Natural killer cell (primary cell): ENCODE measurements at regions not wholly inside any gene's neighbourhood (a gene's known extent, or its start where the extent isn't known, plus 50 kb on each side); places are given as distances from the start of the nearest gene placed in this dataset.

ENCODE experiments used
- ATAC-seq, 3 donors: fragments of 150-1000 bp in 2 of 3; fragments of 200-7000 bp in 1 of 3; cut with Tn5 transposase; 1 replicate in 1 of 3; 2 replicates in 2 of 3; pipeline ENCODE4 v1.10.0; 2021; ENCODE audit warnings: mild to moderate bottlenecking in 2 of 3, moderate library complexity in 2 of 3
- DNase-seq, 2 donors: peaks; one replicate each; pipeline versions ENCODE4 v3.0.0 to v3.0.0-alpha.2; 2013 to 2021; ENCODE audit warnings: mixed read lengths in 1 of 2
- H3K27ac ChIP-seq: one replicate; pipeline ENCODE4 v1.5.1; 2013; ENCODE audit warnings: mild to moderate bottlenecking, low read length
- H3K27me3 ChIP-seq: one replicate; pipeline ENCODE4 v1.6.1; 2013; ENCODE audit warnings: low read length; ENCODE audit not compliant: control insufficient read depth, insufficient read depth
- H3K36me3 ChIP-seq: one replicate; pipeline ENCODE4 v1.6.1; 2013; ENCODE audit warnings: low read length; ENCODE audit not compliant: control insufficient read depth, insufficient read depth
- H3K4me1 ChIP-seq: one replicate; pipeline ENCODE4 v1.6.1; 2013; ENCODE audit warnings: low read length; ENCODE audit not compliant: control insufficient read depth, insufficient read depth
- H3K4me3 ChIP-seq: one replicate; pipeline ENCODE4 v1.5.1; 2013; ENCODE audit warnings: low read length
- H3K9me3 ChIP-seq: one replicate; pipeline ENCODE4 v1.6.1; 2013; ENCODE audit warnings: low read length; ENCODE audit not compliant: control insufficient read depth, insufficient read depth
- H3K27ac Mint-ChIP-seq, 2 donors: one replicate each; pipeline ENCODE4 v1.8.0; 2022; ENCODE audit warnings: mild to moderate bottlenecking in 2 of 2, mixed read lengths in 2 of 2, moderate library complexity in 1 of 2
- H3K27me3 Mint-ChIP-seq, 2 donors: one replicate each; pipeline ENCODE4 v1.8.0; 2022; ENCODE audit warnings: low read depth in 2 of 2, mixed read lengths in 2 of 2
- H3K36me3 Mint-ChIP-seq: one replicate; pipeline ENCODE4 v1.8.0; 2022; ENCODE audit warnings: mixed read lengths
- H3K4me1 Mint-ChIP-seq, 2 donors: one replicate each; pipeline ENCODE4 v1.8.0; 2022; ENCODE audit warnings: mixed read lengths in 2 of 2
- H3K4me3 Mint-ChIP-seq: one replicate; pipeline ENCODE4 v1.8.0; 2022; ENCODE audit warnings: mild to moderate bottlenecking, moderate library complexity, mixed read lengths
- H3K9me3 Mint-ChIP-seq, 2 donors: one replicate each; pipeline ENCODE4 v1.8.0; 2022; ENCODE audit warnings: mixed read lengths in 2 of 2
- WGBS: methylation state at CpG from one replicate; pipeline ENCODE4 v1.1.7; 2013; ENCODE audit warnings: missing lambda C conversion rate; ENCODE audit not compliant: insufficient coverage; 5-methylcytosine and 5-hydroxymethylcytosine counted together
- intact Hi-C: fragments of 100-400 bp; cut with micrococcal nuclease; formaldehyde crosslinking; loops from one replicate; pipeline ENCODE4 v1.14.2; 2022
- TF ChIP-seq, protein P1 (sequence below): fragments of 200-600 bp; IDR thresholded peaks from one replicate; pipeline ENCODE4 v1.8.0; 2022; ENCODE audit warnings: antibody characterized with exemption

DNA sequence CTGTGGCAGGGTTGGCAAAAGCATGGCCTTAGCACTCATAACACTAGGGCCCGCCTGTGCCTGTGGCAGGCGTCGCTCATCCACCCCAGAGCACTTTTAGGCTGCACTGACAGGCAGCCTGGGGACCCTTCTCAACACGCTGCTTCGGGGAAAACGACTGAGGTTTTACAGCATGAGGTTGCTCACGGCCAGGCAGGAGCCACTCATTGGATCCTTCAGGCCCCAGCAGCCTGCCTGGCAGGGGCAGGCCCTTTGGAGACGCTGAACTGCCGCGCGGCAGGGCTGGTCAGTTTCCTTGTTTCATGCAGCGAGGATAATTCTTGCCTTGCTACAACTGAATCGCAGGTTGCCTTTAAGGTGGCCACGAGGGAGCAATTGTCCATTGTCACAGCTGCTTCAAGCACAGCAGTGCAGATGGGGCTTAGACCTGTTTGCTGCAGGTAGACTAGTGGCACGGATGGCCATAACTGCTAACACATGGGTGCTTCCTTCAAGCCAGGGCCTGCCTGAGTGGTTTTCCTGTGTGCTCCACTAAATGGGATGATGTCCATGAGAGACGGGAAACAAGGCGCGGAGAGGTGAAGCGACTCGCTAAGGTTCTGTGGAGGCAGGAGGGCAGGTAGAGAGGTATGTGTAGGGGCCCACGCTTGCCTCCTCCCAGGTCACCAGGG lies 49.9 kb upstream of the HS6ST1 start:
- peaks cover 0 to 4% of the 10 kb centered on the region in 2 donors for H3K27me3 Mint-ChIP-seq
- WGBS, result 95% methylated on average over 21 of the region's 21 CpGs
- no peak for DNase-seq
- H3K9me3 Mint-ChIP-seq, result no peaks in the 10 kb centered on the region
- H3K36me3 Mint-ChIP-seq, result no peaks in the 10 kb centered on the region
- no peak overlapping the region for H3K27ac ChIP-seq
- no peak overlapping the region for H3K4me3 ChIP-seq
- peaks cover 13 to 15% of the 10 kb centered on the region in 2 donors for H3K4me1 Mint-ChIP-seq
- no peaks in the 10 kb centered on the region for H3K36me3 ChIP-seq
- intact Hi-C loops, result no loop called here
- no peaks in the 10 kb centered on the region for H3K9me3 ChIP-seq
- TF ChIP-seq, protein P1, sequence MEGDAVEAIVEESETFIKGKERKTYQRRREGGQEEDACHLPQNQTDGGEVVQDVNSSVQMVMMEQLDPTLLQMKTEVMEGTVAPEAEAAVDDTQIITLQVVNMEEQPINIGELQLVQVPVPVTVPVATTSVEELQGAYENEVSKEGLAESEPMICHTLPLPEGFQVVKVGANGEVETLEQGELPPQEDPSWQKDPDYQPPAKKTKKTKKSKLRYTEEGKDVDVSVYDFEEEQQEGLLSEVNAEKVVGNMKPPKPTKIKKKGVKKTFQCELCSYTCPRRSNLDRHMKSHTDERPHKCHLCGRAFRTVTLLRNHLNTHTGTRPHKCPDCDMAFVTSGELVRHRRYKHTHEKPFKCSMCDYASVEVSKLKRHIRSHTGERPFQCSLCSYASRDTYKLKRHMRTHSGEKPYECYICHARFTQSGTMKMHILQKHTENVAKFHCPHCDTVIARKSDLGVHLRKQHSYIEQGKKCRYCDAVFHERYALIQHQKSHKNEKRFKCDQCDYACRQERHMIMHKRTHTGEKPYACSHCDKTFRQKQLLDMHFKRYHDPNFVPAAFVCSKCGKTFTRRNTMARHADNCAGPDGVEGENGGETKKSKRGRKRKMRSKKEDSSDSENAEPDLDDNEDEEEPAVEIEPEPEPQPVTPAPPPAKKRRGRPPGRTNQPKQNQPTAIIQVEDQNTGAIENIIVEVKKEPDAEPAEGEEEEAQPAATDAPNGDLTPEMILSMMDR, result no peak
- H3K4me3 Mint-ChIP-seq, result no peak overlapping the region
- no peak overlapping the region for H3K27ac Mint-ChIP-seq
- peaks cover 20% of the 10 kb centered on the region for H3K4me1 ChIP-seq
- no peaks in the 10 kb centered on the region for H3K27me3 ChIP-seq
- no peak for ATAC-seq

DNA sequence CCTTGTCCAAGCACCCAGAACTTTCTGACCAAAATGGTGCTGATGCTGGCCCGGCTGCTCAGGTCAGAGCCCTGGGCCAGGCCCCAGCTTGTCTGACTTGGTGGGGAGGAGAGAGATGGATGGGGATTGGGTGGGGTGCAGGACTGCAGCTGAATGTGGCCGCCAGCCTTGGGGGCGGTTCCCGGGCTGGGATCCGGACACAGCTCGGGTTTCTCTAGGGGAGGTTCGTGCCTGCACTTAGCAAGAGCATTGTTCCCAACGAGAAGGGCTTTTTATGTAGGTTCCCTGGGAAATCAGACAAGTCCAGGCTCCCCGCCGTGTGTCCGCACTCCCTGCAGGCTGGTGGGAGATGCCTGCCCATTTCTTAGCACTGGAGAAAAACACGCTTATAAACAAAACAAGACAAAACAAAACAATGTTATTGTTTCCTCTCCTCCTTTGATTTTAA lies 50.5 kb upstream of the HS6ST1 start:
- Histone ChIP-seq H3K9me3 (no peaks in the 10 kb centered on the region), H3K36me3 (no peaks in the 10 kb centered on the region), H3K4me1 (peaks cover 26% of the 10 kb centered on the region), H3K4me3 (no peak overlapping the region), H3K27ac (no peak overlapping the region), H3K27me3 (peaks cover 2% of the 10 kb centered on the region)
- DNase-seq (no peak), ATAC-seq (no peak)
- H3K4me1 Mint-ChIP-seq, result peaks cover 17 to 20% of the 10 kb centered on the region in 2 donors
- no peak overlapping the region for H3K4me3 Mint-ChIP-seq
- H3K36me3 Mint-ChIP-seq, result no peaks in the 10 kb centered on the region
- peaks cover 0 to 4% of the 10 kb centered on the region in 2 donors for H3K27me3 Mint-ChIP-seq
- WGBS, result 95% methylated on average over 12 of the region's 12 CpGs
- intact Hi-C loops, result no loop called here
- H3K9me3 Mint-ChIP-seq, result no peaks in the 10 kb centered on the region
- TF ChIP-seq, protein P1, result no peak
- no peak overlapping the region for H3K27ac Mint-ChIP-seq

DNA sequence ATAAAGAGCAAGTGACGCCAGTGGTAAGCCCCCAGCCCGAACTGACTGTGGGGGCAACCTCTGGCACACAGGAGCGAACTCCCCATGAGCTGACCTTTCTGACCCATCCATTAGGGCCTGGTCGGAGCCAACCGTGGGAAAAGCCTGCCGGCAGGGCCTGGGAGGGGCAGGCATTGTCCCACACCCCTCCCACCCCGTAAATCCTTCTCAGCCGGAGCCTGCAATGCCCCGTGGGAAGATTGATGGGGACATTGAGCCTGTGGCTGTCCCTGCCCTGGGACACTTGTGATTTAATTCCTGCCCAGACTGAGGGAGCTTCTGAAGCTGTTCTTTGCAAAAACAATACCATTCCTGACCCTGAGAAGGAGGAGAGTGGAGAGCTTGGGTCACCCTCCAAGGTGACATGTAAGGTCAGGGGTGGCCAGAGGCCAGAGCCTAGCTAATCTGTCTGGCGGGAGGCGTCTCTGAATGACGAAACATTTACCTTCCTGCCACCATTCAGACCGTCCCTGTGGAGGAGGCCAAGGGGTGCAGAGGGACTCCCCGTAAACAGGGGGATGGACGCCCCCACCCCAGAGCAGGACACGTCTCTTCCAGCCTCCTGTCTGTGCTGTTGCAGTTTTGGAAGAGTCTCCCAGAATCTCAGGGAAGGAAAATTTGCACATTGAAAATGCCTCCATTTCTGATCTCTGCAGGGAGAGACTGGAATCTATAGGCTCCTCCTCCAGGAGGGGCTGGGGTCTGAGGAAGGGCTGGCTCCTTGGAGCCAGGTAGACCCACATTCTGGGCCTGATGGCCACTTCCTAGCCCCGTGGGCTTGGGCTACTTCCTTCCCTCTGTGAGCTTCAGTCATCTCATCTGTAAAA lies 51.2 kb upstream of the HS6ST1 start:
- H3K9me3 Mint-ChIP-seq, result no peaks in the 10 kb centered on the region

More for the DNA sequence above, 51.2 kb upstream of the HS6ST1 start:
- WGBS, result 91% methylated on average over 17 of the region's 17 CpGs
- DNase-seq (no peak), ATAC-seq (no peak)
- Histone ChIP-seq H3K27me3 (peaks cover 4% of the 10 kb centered on the region), H3K9me3 (no peaks in the 10 kb centered on the region), H3K27ac (no peak overlapping the region), H3K4me1 (peaks cover 33% of the 10 kb centered on the region), H3K36me3 (no peaks in the 10 kb centered on the region), H3K4me3 (no peak overlapping the region)
- Mint-ChIP-seq H3K4me1 (peaks cover 17 to 21% of the 10 kb centered on the region in 2 donors), H3K27ac (no peak overlapping the region), H3K36me3 (no peaks in the 10 kb centered on the region), H3K27me3 (peaks cover 0 to 4% of the 10 kb centered on the region in 2 donors), H3K4me3 (no peak overlapping the region)
- intact Hi-C loops, result no loop called here
- TF ChIP-seq, protein P1, result no peak
